Upper lobe of left lung (tissue), 6 donors: ENCODE measurements at regions not wholly inside any gene's neighbourhood (a gene's known extent, or its start where the extent isn't known, plus 50 kb on each side); places are given as distances from the start of the nearest gene placed in this dataset.

Experiments
- ATAC-seq, 2 donors: fragments of 200-7000 bp; cut with Tn5 transposase; one replicate each; pipeline ENCODE4 v1.9.1; 2022; ENCODE audit warnings: mild to moderate bottlenecking in 2 of 2, moderate library complexity in 2 of 2; ENCODE audit not compliant: low FRiP score in 2 of 2
- DNase-seq, 2 donors: peaks; one replicate each; pipeline ENCODE4 v3.0.0-alpha.2; 2019 to 2020
- H3K27ac ChIP-seq, 4 donors: fragments of 200-600 bp; sonication (generic); one replicate each; pipeline ENCODE4 v1.5.1; 2016 to 2019
- H3K27me3 ChIP-seq, 4 donors: fragments of 200-600 bp; sonication (generic); one replicate each; pipeline ENCODE4 v1.5.1; 2017 to 2019
- H3K36me3 ChIP-seq, 4 donors: fragments of 200-600 bp; sonication (generic); one replicate each; pipeline ENCODE4 v1.5.1; 2016 to 2019
- H3K4me1 ChIP-seq, 4 donors: fragments of 200-600 bp; sonication (generic); one replicate each; pipeline ENCODE4 v1.5.1; 2018 to 2019
- H3K4me3 ChIP-seq, 4 donors: fragments of 200-600 bp; sonication (generic); one replicate each; pipeline ENCODE4 v1.5.1; 2017 to 2019; ENCODE audit warnings: mild to moderate bottlenecking in 2 of 4, moderate library complexity in 1 of 4
- H3K9me3 ChIP-seq, 4 donors: fragments of 200-600 bp; sonication (generic); one replicate each; pipeline ENCODE4 v1.5.1; 2018 to 2019
- EP300 ChIP-seq, 4 donors: sonication (generic); formaldehyde crosslinking; IDR thresholded peaks; one replicate each; pipeline ENCODE4 v1.5.1; 2017; ENCODE audit warnings: antibody characterized with exemption in 4 of 4, control low read depth in 2 of 4
- POLR2A ChIP-seq, 4 donors: fragments of 450-650 bp; IDR thresholded peaks; one replicate each; pipeline ENCODE4 v1.5.1; 2016 to 2017; ENCODE audit warnings: antibody characterized with exemption in 4 of 4, mild to moderate bottlenecking in 2 of 4
- POLR2AphosphoS5 ChIP-seq, 2 donors: sonication (generic); formaldehyde crosslinking; IDR thresholded peaks; one replicate each; pipeline ENCODE4 v1.5.1; 2017; ENCODE audit warnings: antibody characterized with exemption in 2 of 2
- WGBS, 2 donors: methylation state at CpG; one replicate each; pipeline ENCODE4 v1.1.5; 2017 to 2018; 5-methylcytosine and 5-hydroxymethylcytosine counted together
- TF ChIP-seq, protein P1 (sequence below), 6 experiments: fragments of 450-650 bp in 4 of 6; fragments of 200-600 bp in 2 of 6; sonication (generic) in 2 of 6; IDR thresholded peaks; one replicate each; pipeline ENCODE4 v1.5.1; 2016 to 2019; ENCODE audit warnings: antibody characterized with exemption in 6 of 6
- donor health status: DM: no; HTN: no; CAD: no; lungs with moderate emphysema.
- donor health status: DM: no; HTN: yes; CAD: no; lungs with severe emphysema.

DNA sequence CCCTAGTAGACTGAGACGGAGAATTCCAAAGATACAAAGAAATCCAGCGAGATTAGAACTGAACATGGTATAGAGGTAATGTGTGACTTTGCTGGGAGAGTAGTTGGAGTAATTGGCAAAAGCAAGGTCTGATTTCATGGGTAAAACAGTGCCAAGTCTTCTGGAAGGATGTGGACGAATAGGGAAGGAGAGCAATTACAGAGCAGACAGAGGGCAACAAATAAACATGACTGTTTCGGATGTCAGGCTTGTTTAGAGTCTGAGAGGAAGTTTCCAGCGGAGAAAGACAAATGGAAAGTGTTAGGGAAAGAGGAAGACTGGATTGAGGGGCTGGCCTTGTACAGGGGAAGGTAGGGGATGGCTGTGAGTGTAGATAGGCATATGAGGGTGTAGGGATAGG lies 190.4 kb upstream of the ADRA1D start:
- Histone ChIP-seq H3K4me1 (no peaks in the 10 kb centered on the region), H3K27me3 (no peaks in the 10 kb centered on the region), H3K36me3 (no peaks in the 10 kb centered on the region), H3K27ac (no peak overlapping the region), H3K9me3 (no peaks in the 10 kb centered on the region), H3K4me3 (no peak overlapping the region)
- TF ChIP-seq POLR2A (IDR thresholded peaks at IDR 0.05) (no peak), POLR2AphosphoS5 (IDR thresholded peaks at IDR 0.05) (no peak), EP300 (IDR thresholded peaks at IDR 0.05) (no peak)
- TF ChIP-seq, protein P1, sequence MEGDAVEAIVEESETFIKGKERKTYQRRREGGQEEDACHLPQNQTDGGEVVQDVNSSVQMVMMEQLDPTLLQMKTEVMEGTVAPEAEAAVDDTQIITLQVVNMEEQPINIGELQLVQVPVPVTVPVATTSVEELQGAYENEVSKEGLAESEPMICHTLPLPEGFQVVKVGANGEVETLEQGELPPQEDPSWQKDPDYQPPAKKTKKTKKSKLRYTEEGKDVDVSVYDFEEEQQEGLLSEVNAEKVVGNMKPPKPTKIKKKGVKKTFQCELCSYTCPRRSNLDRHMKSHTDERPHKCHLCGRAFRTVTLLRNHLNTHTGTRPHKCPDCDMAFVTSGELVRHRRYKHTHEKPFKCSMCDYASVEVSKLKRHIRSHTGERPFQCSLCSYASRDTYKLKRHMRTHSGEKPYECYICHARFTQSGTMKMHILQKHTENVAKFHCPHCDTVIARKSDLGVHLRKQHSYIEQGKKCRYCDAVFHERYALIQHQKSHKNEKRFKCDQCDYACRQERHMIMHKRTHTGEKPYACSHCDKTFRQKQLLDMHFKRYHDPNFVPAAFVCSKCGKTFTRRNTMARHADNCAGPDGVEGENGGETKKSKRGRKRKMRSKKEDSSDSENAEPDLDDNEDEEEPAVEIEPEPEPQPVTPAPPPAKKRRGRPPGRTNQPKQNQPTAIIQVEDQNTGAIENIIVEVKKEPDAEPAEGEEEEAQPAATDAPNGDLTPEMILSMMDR (IDR thresholded peaks at IDR 0.05), result no peak
- DNase-seq (no peak), ATAC-seq (no peak)
- 61 to 62% methylated on average over 5 of the region's 5 CpGs for WGBS, 2 donors

DNA sequence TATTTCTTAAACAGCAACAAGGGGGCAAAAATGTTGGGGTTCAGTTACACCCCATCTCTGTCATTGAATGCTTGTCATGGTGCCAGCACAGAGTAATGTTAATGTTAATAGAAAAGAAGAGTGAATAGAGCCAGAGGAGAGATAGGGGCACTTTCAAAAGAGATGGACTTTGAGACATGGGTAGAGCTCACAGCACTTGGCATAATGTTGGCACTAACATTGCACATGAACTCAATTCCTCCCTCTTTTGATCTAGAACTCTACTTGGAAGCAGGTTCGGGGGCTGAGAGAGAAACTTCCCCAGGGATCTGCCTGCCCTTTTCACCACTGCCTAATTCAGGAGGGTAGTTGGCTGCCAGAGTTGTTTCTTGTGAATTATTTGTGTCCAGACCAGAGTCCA lies 188.0 kb upstream of the ADRA1D start:
- TF ChIP-seq POLR2A (IDR thresholded peaks at IDR 0.05) (no peak), EP300 (IDR thresholded peaks at IDR 0.05) (no peak), POLR2AphosphoS5 (IDR thresholded peaks at IDR 0.05) (no peak)
- TF ChIP-seq, protein P1 (IDR thresholded peaks at IDR 0.05), result no peak
- Histone ChIP-seq H3K4me3 (no peak overlapping the region), H3K9me3 (no peaks in the 10 kb centered on the region), H3K27me3 (no peaks in the 10 kb centered on the region), H3K4me1 (no peaks in the 10 kb centered on the region), H3K36me3 (no peaks in the 10 kb centered on the region), H3K27ac (no peak overlapping the region)
- DNase-seq, result no peak
- 67 to 92% methylated on average over 1 of the region's 1 CpG for WGBS, 2 donors
- no peak for ATAC-seq

DNA sequence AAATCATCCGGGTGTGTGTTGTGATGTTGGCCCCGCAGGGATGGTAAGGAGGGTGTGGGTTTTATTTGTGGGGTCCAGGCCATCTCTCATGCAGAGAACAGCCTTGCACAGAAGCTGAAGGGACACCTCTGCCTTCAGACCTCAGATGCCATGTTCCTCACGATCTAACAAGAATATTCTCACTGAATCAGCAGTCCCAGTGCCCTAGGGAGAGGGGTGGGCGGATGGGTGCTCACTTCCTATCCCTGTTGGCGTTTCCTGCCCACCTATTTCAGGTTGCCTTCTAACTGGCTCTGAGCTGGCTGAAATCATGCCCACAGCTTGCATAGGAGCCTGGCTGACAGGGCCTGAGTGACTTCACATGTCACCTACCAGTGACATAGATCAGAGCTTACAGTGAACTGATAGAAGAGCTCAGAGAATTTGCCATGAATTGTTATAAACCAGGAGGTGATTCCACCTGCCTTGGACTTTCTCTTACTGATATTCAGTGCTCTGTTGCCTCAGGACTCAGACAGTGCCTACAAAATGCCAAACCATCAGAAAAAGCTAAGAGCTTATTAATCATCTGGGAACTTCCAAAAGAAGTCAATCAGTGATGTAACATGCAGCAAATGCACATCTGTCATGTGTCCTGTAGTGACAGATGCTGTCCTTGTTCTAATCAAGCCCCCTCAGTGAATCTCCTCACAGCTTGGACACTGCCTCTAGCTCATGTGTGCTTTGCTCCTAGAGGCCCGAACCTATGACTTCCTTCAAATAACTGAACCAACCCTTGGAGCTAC lies 186.8 kb upstream of the ADRA1D start:
- DNase-seq, result no peak
- TF ChIP-seq POLR2A (IDR thresholded peaks at IDR 0.05), result no peak
- no peak for TF ChIP-seq POLR2AphosphoS5 (IDR thresholded peaks at IDR 0.05)
- no peak for TF ChIP-seq EP300 (IDR thresholded peaks at IDR 0.05)
- TF ChIP-seq, protein P1 (IDR thresholded peaks at IDR 0.05), result no peak
- Histone ChIP-seq H3K36me3 (no peaks in the 10 kb centered on the region), H3K4me1 (no peaks in the 10 kb centered on the region), H3K27me3 (no peaks in the 10 kb centered on the region), H3K9me3 (no peaks in the 10 kb centered on the region), H3K4me3 (no peak overlapping the region), H3K27ac (no peak overlapping the region)
- 76 to 83% methylated on average over 5 to 6 of the region's 6 CpGs for WGBS, 2 donors
- ATAC-seq, result no peak

DNA sequence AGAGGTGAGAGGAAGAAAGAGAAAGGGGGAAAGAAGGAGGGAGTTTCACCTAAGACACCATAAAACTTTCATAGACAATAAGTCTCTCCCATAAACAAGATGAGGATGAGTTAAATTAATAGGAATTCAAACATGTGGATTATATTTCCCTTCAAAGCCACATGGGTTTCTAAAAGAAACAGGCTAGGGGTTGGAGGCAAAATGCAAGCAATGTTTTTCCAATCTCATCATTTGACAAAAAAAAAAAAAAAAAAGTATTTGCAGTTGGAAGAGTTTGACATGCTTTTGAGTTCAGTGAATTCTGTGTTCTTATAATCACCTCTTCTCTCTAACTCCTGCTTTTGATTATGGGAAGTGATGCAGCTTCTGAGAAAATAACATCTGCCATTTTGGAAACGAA lies 186.1 kb upstream of the ADRA1D start:
- ATAC-seq (no peak), DNase-seq (no peak)
- 55 to 77% methylated on average over 1 of the region's 1 CpG for WGBS, 2 donors

More for the DNA sequence above, 186.1 kb upstream of the ADRA1D start:
- H3K4me3 ChIP-seq, result no peak overlapping the region
- no peaks in the 10 kb centered on the region for H3K9me3 ChIP-seq
- no peak overlapping the region for H3K27ac ChIP-seq
- H3K36me3 ChIP-seq, result no peaks in the 10 kb centered on the region
- no peak for TF ChIP-seq EP300 (IDR thresholded peaks at IDR 0.05)
- no peak for TF ChIP-seq POLR2A (IDR thresholded peaks at IDR 0.05)
- TF ChIP-seq, protein P1 (IDR thresholded peaks at IDR 0.05), result no peak
- TF ChIP-seq POLR2AphosphoS5 (IDR thresholded peaks at IDR 0.05), result no peak
- H3K4me1 ChIP-seq, result no peaks in the 10 kb centered on the region
- no peaks in the 10 kb centered on the region for H3K27me3 ChIP-seq
